CD4-positive, alpha-beta T cell treated with Interleukin-4 for 4 hours (primary cell): ENCODE measurements at regions not wholly inside any gene's neighbourhood (a gene's known extent, or its start where the extent isn't known, plus 50 kb on each side); places are given as distances from the start of the nearest gene placed in this dataset.

ENCODE experiments used
- DNase-seq: peaks from one replicate; pipeline ENCODE4 v3.0.0-alpha.2; 2020

GRCh38 chr2:151153601-151154000 is 108.1 kb downstream of the RBM43 start:
- DNase-seq: no peak

- no peak for DNase-seq
Measured at GRCh38 chr2:151150331-151151320, 111.0 kb downstream of the RBM43 start.

- no peak for DNase-seq
Measured at GRCh38 chr2:151138507-151138906, 123.2 kb downstream of the RBM43 start.

- DNase-seq: no peak
Measured at GRCh38 chr2:151137526-151137925, 124.1 kb downstream of the RBM43 start.

GRCh38 chr2:151120011-151120410 is 141.7 kb downstream of the RBM43 start:
- no peak for DNase-seq

GRCh38 chr2:151119374-151119773 is 142.3 kb downstream of the RBM43 start:
- DNase-seq: no peak

GRCh38 chr2:151118269-151118668 is 143.4 kb downstream of the RBM43 start:
- no peak for DNase-seq

GRCh38 chr2:151114874-151115273 is 146.8 kb downstream of the RBM43 start:
- no peak for DNase-seq

GRCh38 chr2:151113318-151113717 is 148.3 kb downstream of the RBM43 start:
- DNase-seq: no peak

GRCh38 chr2:151111599-151112278 is 149.9 kb downstream of the RBM43 start:
- no peak for DNase-seq

GRCh38 chr2:151106805-151107506 is 154.7 kb downstream of the RBM43 start:
- DNase-seq: no peak

GRCh38 chr2:151103551-151103950 is 158.1 kb downstream of the RBM43 start:
- DNase-seq: no peak

GRCh38 chr2:151102226-151102625 is 159.4 kb downstream of the RBM43 start:
- DNase-seq: no peak

- DNase-seq: no peak
Measured at GRCh38 chr2:151098841-151099240, 162.8 kb downstream of the RBM43 start.

GRCh38 chr2:151097895-151098294 is 163.8 kb downstream of the RBM43 start:
- DNase-seq: no peak

- DNase-seq: no peak
Measured at GRCh38 chr2:151097128-151097527, 164.5 kb downstream of the RBM43 start.

GRCh38 chr2:151096235-151096634 is 165.4 kb downstream of the RBM43 start:
- no peak for DNase-seq

- no peak for DNase-seq
Measured at GRCh38 chr2:151095463-151095862, 166.2 kb downstream of the RBM43 start.

- no peak for DNase-seq
Measured at GRCh38 chr2:151091583-151091982, 170.1 kb downstream of the RBM43 start.

- no peak for DNase-seq
Measured at GRCh38 chr2:151087377-151087776, 174.3 kb downstream of the RBM43 start.

GRCh38 chr2:151085181-151085611 is 176.5 kb downstream of the RBM43 start:
- DNase-seq: no peak

GRCh38 chr2:151083856-151084795 is 177.5 kb downstream of the RBM43 start:
- no peak for DNase-seq
